Caco-2 (cell line): ENCODE measurements at regions not wholly inside any gene's neighbourhood (a gene's known extent, or its start where the extent isn't known, plus 50 kb on each side); places are given as distances from the start of the nearest gene placed in this dataset.

Experiments
- BruUV-seq: library from RNA; stranded (reverse); fragments of 400-500 nt; replicated peaks from 2 replicates; lab custom pipeline; 2021; lab: Mats Ljungman, UMichigan
- CTCF ChIA-PET: fragments of 300-600 bp; sonication (Branson Sonifier 250); formaldehyde crosslinking; loops from one replicate; lab custom pipeline; 2022; ENCODE audit warnings: antibody characterized with exemption; lab: Charles Lee
- POLR2A ChIA-PET: fragments of 300-600 bp; sonication (Branson Sonifier 250); formaldehyde crosslinking; loops from one replicate; lab custom pipeline; 2022; ENCODE audit warnings: antibody characterized with exemption; lab: Charles Lee
- DNase-seq, 2 experiments: peaks; one replicate each; pipeline versions ENCODE4 v3.0.0 to v3.0.0-alpha.2; 2020 to 2022
- H3K27me3 ChIP-seq: replicated peaks from 2 replicates; pipeline ENCODE4 v1.6.0; 2011; ENCODE audit warnings: low read length; ENCODE audit not compliant: control insufficient read depth, insufficient read depth
- H3K36me3 ChIP-seq: 2 replicates; pipeline ENCODE4 v1.5.1; 2011; ENCODE audit warnings: low read length; ENCODE audit not compliant: control insufficient read depth, insufficient read depth
- H3K4me1 ChIP-seq: fragments of 250-450 bp; sonication (Bioruptor Pico); 2 replicates; pipeline ENCODE4 v1.5.1; 2020; ENCODE audit warnings: mild to moderate bottlenecking
- H3K4me3 ChIP-seq: 2 replicates; pipeline ENCODE4 v1.5.1; 2011; ENCODE audit warnings: low read depth, mild to moderate bottlenecking, control low read depth, low read length
- H3K9me3 ChIP-seq: fragments of 250-450 bp; sonication (Bioruptor Pico); 2 replicates; pipeline ENCODE4 v1.5.1; 2020; ENCODE audit warnings: mild to moderate bottlenecking, moderate library complexity
- H3K27ac Mint-ChIP-seq: one replicate; pipeline ENCODE4 v1.8.0; 2022; ENCODE audit warnings: mixed read lengths; ENCODE audit not compliant: unreplicated experiment
- H3K27me3 Mint-ChIP-seq: one replicate; pipeline ENCODE4 v1.8.0; 2022; ENCODE audit warnings: mixed read lengths; ENCODE audit not compliant: insufficient read depth, unreplicated experiment
- H3K36me3 Mint-ChIP-seq: one replicate; pipeline ENCODE4 v1.8.0; 2022; ENCODE audit warnings: mild to moderate bottlenecking, mixed read lengths; ENCODE audit not compliant: insufficient read depth, unreplicated experiment
- H3K4me1 Mint-ChIP-seq: one replicate; pipeline ENCODE4 v1.8.0; 2022; ENCODE audit warnings: low read depth, mixed read lengths; ENCODE audit not compliant: unreplicated experiment
- H3K4me3 Mint-ChIP-seq: one replicate; pipeline ENCODE4 v1.8.0; 2022; ENCODE audit warnings: mild to moderate bottlenecking, moderate library complexity, mixed read lengths; ENCODE audit not compliant: unreplicated experiment
- H3K9me3 Mint-ChIP-seq: one replicate; pipeline ENCODE4 v1.8.0; 2022; ENCODE audit warnings: mixed read lengths; ENCODE audit not compliant: unreplicated experiment
- intact Hi-C: fragments of 100-400 bp; cut with micrococcal nuclease; formaldehyde crosslinking; loops from one replicate; pipeline ENCODE4 v1.10.0; 2022; ENCODE audit not compliant: unreplicated experiment
- TF ChIP-seq, protein P1 (sequence below), 2 experiments: fragments of 200-600 bp in 1 of 2; IDR thresholded peaks; 1 replicate in 1 of 2; 2 replicates in 1 of 2; pipeline versions ENCODE4 v1.5.1 to v1.8.0; 2011 to 2022; ENCODE audit warnings: antibody characterized with exemption in 1 of 2, control low read depth in 1 of 2, inconsistent platforms in 1 of 2, low read depth in 1 of 2, low read length in 1 of 2, mild to moderate bottlenecking in 1 of 2, moderate library complexity in 1 of 2; ENCODE audit not compliant: insufficient read depth in 1 of 2, severe bottlenecking in 1 of 2, unreplicated experiment in 1 of 2

DNA sequence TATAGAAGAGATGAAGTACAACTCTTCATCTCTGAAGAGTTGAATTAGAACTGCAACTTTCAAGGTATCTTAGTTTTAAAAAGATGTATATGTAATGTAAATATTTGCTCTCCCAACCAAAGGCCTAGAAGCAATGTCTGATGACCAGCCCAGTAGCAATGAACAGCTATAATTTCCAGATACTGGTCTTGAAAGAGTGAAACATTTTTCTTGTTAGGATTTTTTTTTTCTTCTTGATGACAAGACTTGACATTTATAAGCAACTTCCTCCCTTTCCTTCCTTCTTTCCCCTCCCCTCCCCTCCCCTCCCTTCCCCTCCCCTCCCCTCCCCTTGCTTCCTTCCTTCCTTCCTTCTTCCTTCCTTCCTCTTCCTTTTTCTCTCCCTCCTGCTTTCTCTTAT is 423.4 kb downstream of the ZIC1 start:
- Histone ChIP-seq H3K4me3 (no peak overlapping the region), H3K36me3 (no peaks in the 10 kb centered on the region), H3K27me3 (no peaks in the 10 kb centered on the region), H3K9me3 (no peaks in the 10 kb centered on the region), H3K4me1 (no peaks in the 10 kb centered on the region)
- TF ChIP-seq, protein P1, sequence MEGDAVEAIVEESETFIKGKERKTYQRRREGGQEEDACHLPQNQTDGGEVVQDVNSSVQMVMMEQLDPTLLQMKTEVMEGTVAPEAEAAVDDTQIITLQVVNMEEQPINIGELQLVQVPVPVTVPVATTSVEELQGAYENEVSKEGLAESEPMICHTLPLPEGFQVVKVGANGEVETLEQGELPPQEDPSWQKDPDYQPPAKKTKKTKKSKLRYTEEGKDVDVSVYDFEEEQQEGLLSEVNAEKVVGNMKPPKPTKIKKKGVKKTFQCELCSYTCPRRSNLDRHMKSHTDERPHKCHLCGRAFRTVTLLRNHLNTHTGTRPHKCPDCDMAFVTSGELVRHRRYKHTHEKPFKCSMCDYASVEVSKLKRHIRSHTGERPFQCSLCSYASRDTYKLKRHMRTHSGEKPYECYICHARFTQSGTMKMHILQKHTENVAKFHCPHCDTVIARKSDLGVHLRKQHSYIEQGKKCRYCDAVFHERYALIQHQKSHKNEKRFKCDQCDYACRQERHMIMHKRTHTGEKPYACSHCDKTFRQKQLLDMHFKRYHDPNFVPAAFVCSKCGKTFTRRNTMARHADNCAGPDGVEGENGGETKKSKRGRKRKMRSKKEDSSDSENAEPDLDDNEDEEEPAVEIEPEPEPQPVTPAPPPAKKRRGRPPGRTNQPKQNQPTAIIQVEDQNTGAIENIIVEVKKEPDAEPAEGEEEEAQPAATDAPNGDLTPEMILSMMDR (IDR thresholded peaks at IDR 0.05; ENCODE audit: insufficient read depth in 1 of 2, low read depth in 1 of 2, low read length in 1 of 2, severe bottlenecking in 1 of 2, unreplicated experiment in 1 of 2): no peak
- intact Hi-C loops: no loop called here
- BruUV-seq: no TSS peak
- no peaks in the 10 kb centered on the region for H3K36me3 Mint-ChIP-seq
- no peaks in the 10 kb centered on the region for H3K27me3 Mint-ChIP-seq
- no peaks in the 10 kb centered on the region for H3K9me3 Mint-ChIP-seq
- no peak for DNase-seq
- no peak overlapping the region for H3K4me3 Mint-ChIP-seq
- H3K4me1 Mint-ChIP-seq: no peaks in the 10 kb centered on the region
- ChIA-PET POLR2A (no interaction called here), CTCF (no interaction called here)
- H3K27ac Mint-ChIP-seq: no peak overlapping the region

DNA sequence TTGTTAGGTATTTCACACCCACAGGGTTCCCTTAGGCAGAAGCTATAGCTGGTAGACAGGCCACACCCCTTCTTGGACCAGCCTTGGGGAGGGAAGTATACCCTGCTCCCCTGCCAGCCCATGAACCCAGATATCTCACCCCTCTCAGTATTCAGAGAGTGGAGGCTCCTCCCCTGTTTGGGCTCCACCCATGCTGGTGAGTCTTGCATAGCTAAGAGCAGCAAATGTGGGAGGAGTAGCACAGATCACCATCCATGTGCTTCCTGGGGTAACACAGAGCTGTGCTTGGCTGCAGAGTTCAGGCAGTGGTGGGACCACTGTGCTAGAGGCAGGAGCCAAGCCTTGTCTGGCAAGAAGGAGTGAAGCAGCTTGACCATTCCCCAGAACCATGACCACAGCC is 427.2 kb downstream of the ZIC1 start:
- DNase-seq: no peak
- intact Hi-C loops: no loop called here
- no peak overlapping the region for H3K4me3 Mint-ChIP-seq
- Histone ChIP-seq H3K36me3 (no peaks in the 10 kb centered on the region), H3K9me3 (no peaks in the 10 kb centered on the region), H3K4me3 (no peak overlapping the region), H3K4me1 (no peaks in the 10 kb centered on the region), H3K27me3 (no peaks in the 10 kb centered on the region)
- no peaks in the 10 kb centered on the region for H3K36me3 Mint-ChIP-seq
- no peak overlapping the region for H3K27ac Mint-ChIP-seq
- ChIA-PET CTCF (no interaction called here), POLR2A (no interaction called here)
- TF ChIP-seq, protein P1 (IDR thresholded peaks at IDR 0.05; ENCODE audit: insufficient read depth in 1 of 2, low read depth in 1 of 2, low read length in 1 of 2, severe bottlenecking in 1 of 2, unreplicated experiment in 1 of 2): no peak
- no peaks in the 10 kb centered on the region for H3K27me3 Mint-ChIP-seq
- H3K9me3 Mint-ChIP-seq: no peaks in the 10 kb centered on the region
- BruUV-seq: no TSS peak
- H3K4me1 Mint-ChIP-seq: no peaks in the 10 kb centered on the region

DNA sequence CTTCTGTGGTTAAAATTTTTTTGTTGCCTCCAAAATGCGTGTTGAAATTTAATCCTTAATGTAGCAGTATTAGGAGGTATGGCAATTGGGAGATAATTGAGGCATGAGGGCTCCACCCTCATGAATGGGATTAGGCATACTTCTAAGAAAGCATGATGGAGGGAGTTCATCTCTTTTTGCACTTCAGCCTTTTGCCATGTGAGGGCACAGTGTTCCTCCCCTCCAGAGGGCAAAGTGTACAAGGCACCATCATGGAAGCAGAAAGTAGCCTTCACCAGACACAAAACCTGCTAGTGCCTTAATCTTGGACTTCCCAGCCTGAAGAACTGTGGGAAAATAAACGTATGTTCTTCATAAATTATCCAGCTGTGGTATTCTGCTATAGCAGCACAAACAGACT is 429.5 kb downstream of the ZIC1 start:
- Histone ChIP-seq H3K36me3 (no peaks in the 10 kb centered on the region), H3K27me3 (no peaks in the 10 kb centered on the region), H3K4me3 (no peak overlapping the region), H3K9me3 (no peaks in the 10 kb centered on the region), H3K4me1 (no peaks in the 10 kb centered on the region)
- Mint-ChIP-seq H3K36me3 (no peaks in the 10 kb centered on the region), H3K4me3 (no peak overlapping the region), H3K27me3 (no peaks in the 10 kb centered on the region), H3K9me3 (no peaks in the 10 kb centered on the region), H3K27ac (no peak overlapping the region), H3K4me1 (no peaks in the 10 kb centered on the region)
- intact Hi-C loops: loop anchor here (1.0 kb wide), 1 partner anchor 238 kb away; no protein-coding TSS in a partner anchor
- POLR2A ChIA-PET: no interaction called here
- BruUV-seq: no TSS peak
- DNase-seq: peak in 1 of 2 experiments; percentile 7
- TF ChIP-seq, protein P1 (IDR thresholded peaks at IDR 0.05; ENCODE audit: insufficient read depth in 1 of 2, low read depth in 1 of 2, low read length in 1 of 2, severe bottlenecking in 1 of 2, unreplicated experiment in 1 of 2): no peak
- CTCF ChIA-PET: no interaction called here
